H1 (cell line): ENCODE measurements at regions not wholly inside any gene's neighbourhood (a gene's known extent, or its start where the extent isn't known, plus 50 kb on each side); places are given as distances from the start of the nearest gene placed in this dataset.

ENCODE experiments used
- CTCF ChIA-PET: fragments of 300-600 bp; sonication (Branson Sonifier 250); formaldehyde crosslinking; loops from one replicate; lab custom pipeline; 2021; ENCODE audit not compliant: partially characterized antibody; lab: Charles Lee
- POLR2A ChIA-PET: fragments of 300-600 bp; sonication (Branson Sonifier 250); formaldehyde crosslinking; loops from one replicate; lab custom pipeline; 2021; ENCODE audit warnings: inconsistent platforms; ENCODE audit not compliant: partially characterized antibody; lab: Charles Lee
- DNase-seq, 2 experiments: peaks; one replicate each; pipeline versions ENCODE4 v3.0.0 to v3.0.0-alpha.2; 2010 to 2022; ENCODE audit warnings: low spot score in 2 of 2, low read depth in 1 of 2, mixed read lengths in 1 of 2
- FAIRE-seq: peaks from 2 replicates; lab custom pipeline; 2011; peaks lifted over from hg19 to GRCh38; lab: Jason Lieb, UNC
- H2AFZ ChIP-seq: 2 replicates; pipeline ENCODE4 v1.8.1; 2012; ENCODE audit warnings: low read length, inconsistent platforms
- H2AK5ac ChIP-seq: 2 replicates; pipeline ENCODE4 v1.6.1; 2013; ENCODE audit warnings: low read depth, low read length
- H2BK120ac ChIP-seq: replicated peaks from 2 replicates; pipeline ENCODE3; 2013; ENCODE audit warnings: low read depth, low read length, inconsistent platforms
- H2BK12ac ChIP-seq: 2 replicates; pipeline ENCODE4 v1.6.1; 2013; ENCODE audit warnings: low read depth, low read length
- H2BK15ac ChIP-seq: 2 replicates; pipeline ENCODE4 v1.6.1; 2013; ENCODE audit warnings: low read length
- H2BK20ac ChIP-seq: 2 replicates; pipeline ENCODE4 v1.6.1; 2013; ENCODE audit warnings: low read length
- H2BK5ac ChIP-seq: 2 replicates; pipeline ENCODE4 v1.6.1; 2013; ENCODE audit warnings: low read depth, low read length
- H3K14ac ChIP-seq: 2 replicates; pipeline ENCODE4 v1.6.1; 2013; ENCODE audit warnings: inconsistent platforms; ENCODE audit not compliant: insufficient read length
- H3K18ac ChIP-seq: 2 replicates; pipeline ENCODE4 v1.6.1; 2013; ENCODE audit warnings: low read length; ENCODE audit errors: extremely low read depth
- H3K23ac ChIP-seq: 2 replicates; pipeline ENCODE4 v1.6.1; 2013; ENCODE audit warnings: inconsistent platforms; ENCODE audit not compliant: insufficient read length
- H3K23me2 ChIP-seq: 2 replicates; pipeline ENCODE4 v1.6.1; 2013; ENCODE audit warnings: low read depth, low read length
- H3K27ac ChIP-seq: 2 replicates; pipeline ENCODE4 v1.6.1; 2011; ENCODE audit warnings: low read depth, low read length, inconsistent platforms
- H3K27me3 ChIP-seq, 4 experiments: replicated peaks in 1 of 4; 1 replicate in 1 of 4; 2 replicates in 3 of 4; pipeline versions ENCODE4 v1.6.1 to v1.8.1; 2011 to 2013; ENCODE audit warnings: low read length in 3 of 4, mild to moderate bottlenecking in 3 of 4, inconsistent platforms in 2 of 4, mixed read lengths in 2 of 4, moderate library complexity in 1 of 4; ENCODE audit not compliant: control insufficient read depth in 3 of 4, insufficient read depth in 3 of 4; ENCODE audit errors: extremely low read depth in 1 of 4
- H3K36me3 ChIP-seq, 4 experiments: 2 replicates each; pipeline versions ENCODE4 v1.6.1 to v1.8.1; 2011 to 2013; ENCODE audit warnings: mild to moderate bottlenecking in 4 of 4, low read length in 3 of 4, moderate library complexity in 2 of 4, control low read depth in 1 of 4, inconsistent platforms in 1 of 4; ENCODE audit not compliant: insufficient read depth in 4 of 4, control insufficient read depth in 2 of 4
- H3K4ac ChIP-seq: replicated peaks from 2 replicates; pipeline ENCODE3; 2013; ENCODE audit warnings: low read length, low read depth, mixed read lengths, inconsistent platforms; ENCODE audit not compliant: insufficient read length
- H3K4me1 ChIP-seq, 4 experiments: replicated peaks in 1 of 4; 1 replicate in 1 of 4; 2 replicates in 3 of 4; pipeline versions ENCODE4 v1.6.1 to v1.8.1; 2011 to 2013; ENCODE audit warnings: low read length in 3 of 4, inconsistent platforms in 2 of 4, mixed read lengths in 1 of 4; ENCODE audit not compliant: insufficient read depth in 4 of 4, control insufficient read depth in 3 of 4
- H3K4me2 ChIP-seq, 2 experiments: 2 replicates each; pipeline versions ENCODE4 v1.6.1 to v1.8.1; 2011 to 2013; ENCODE audit warnings: low read depth in 2 of 2, low read length in 2 of 2, control low read depth in 1 of 2, inconsistent platforms in 1 of 2, mild to moderate bottlenecking in 1 of 2; ENCODE audit not compliant: insufficient read depth in 1 of 2
- H3K4me3 ChIP-seq, 4 experiments: fragments of 200-600, 300-600 bp in 1 of 4; sonication (generic), shearing (Covaris generic), sonication (Bioruptor Twin) in 1 of 4; 2 replicates each; pipeline versions ENCODE4 v1.5.1 to v1.8.1; 2011 to 2016; ENCODE audit warnings: low read length in 4 of 4, low read depth in 3 of 4, control low read depth in 2 of 4, inconsistent platforms in 2 of 4, mild to moderate bottlenecking in 2 of 4, mixed read lengths in 1 of 4, moderate library complexity in 1 of 4; ENCODE audit not compliant: insufficient read depth in 2 of 4; ENCODE audit errors: extremely low read depth in 1 of 4
- H3K56ac ChIP-seq: replicated peaks from 2 replicates; pipeline ENCODE3; 2013; ENCODE audit warnings: low read depth, mild to moderate bottlenecking, mixed read lengths, low read length, inconsistent platforms; ENCODE audit not compliant: insufficient read length
- H3K79me1 ChIP-seq: 2 replicates; pipeline ENCODE4 v1.6.1; 2013; ENCODE audit warnings: low read depth, low read length, control low read depth
- H3K79me2 ChIP-seq, 2 experiments: 2 replicates each; pipeline versions ENCODE4 v1.6.1 to v1.8.1; 2012 to 2013; ENCODE audit warnings: low read length in 2 of 2, mild to moderate bottlenecking in 2 of 2, inconsistent platforms in 1 of 2; ENCODE audit not compliant: insufficient read depth in 2 of 2, control insufficient read depth in 1 of 2
- H3K9ac ChIP-seq, 4 experiments: replicated peaks in 1 of 4; 1 replicate in 1 of 4; 2 replicates in 3 of 4; pipeline versions ENCODE4 v1.6.1 to v1.8.1; 2011 to 2013; ENCODE audit warnings: low read depth in 3 of 4, low read length in 3 of 4, control low read depth in 2 of 4, mild to moderate bottlenecking in 2 of 4, moderate library complexity in 2 of 4, inconsistent platforms in 1 of 4; ENCODE audit errors: extremely low read depth in 1 of 4
- H3K9me3 ChIP-seq, 2 experiments: 2 replicates each; pipeline versions ENCODE4 v1.6.1 to v1.8.1; 2012 to 2013; ENCODE audit warnings: mild to moderate bottlenecking in 2 of 2, moderate library complexity in 2 of 2, control low read depth in 1 of 2, inconsistent platforms in 1 of 2, low read depth in 1 of 2, low read length in 1 of 2, mixed read lengths in 1 of 2; ENCODE audit not compliant: insufficient read depth in 2 of 2
- H4K20me1 ChIP-seq, 2 experiments: replicated peaks in 1 of 2; 2 replicates each; pipeline versions ENCODE3 to v1.8.1; 2011 to 2013; ENCODE audit warnings: inconsistent platforms in 2 of 2, low read length in 2 of 2, mild to moderate bottlenecking in 1 of 2; ENCODE audit not compliant: insufficient read depth in 2 of 2, control insufficient read depth in 1 of 2
- H4K5ac ChIP-seq: 2 replicates; pipeline ENCODE4 v1.6.1; 2013; ENCODE audit warnings: low read length, low read depth, mixed read lengths, inconsistent platforms; ENCODE audit not compliant: insufficient read length
- H4K8ac ChIP-seq: 2 replicates; pipeline ENCODE4 v1.8.0; 2013; ENCODE audit warnings: mild to moderate bottlenecking, moderate library complexity, low read length, inconsistent platforms; ENCODE audit not compliant: insufficient read depth; ENCODE audit errors: extremely low read depth
- H4K91ac ChIP-seq: replicated peaks from 2 replicates; pipeline ENCODE3; 2013; ENCODE audit warnings: low read length, mixed read lengths, inconsistent platforms; ENCODE audit not compliant: insufficient read length
- HDAC2 ChIP-seq, 2 experiments: fragments of 300-600 bp in 1 of 2; sonication (generic) in 1 of 2; IDR thresholded peaks; 2 replicates each; pipeline ENCODE4 v1.6.1; 2011 to 2012; ENCODE audit warnings: low read depth in 2 of 2, low read length in 2 of 2, mild to moderate bottlenecking in 2 of 2, moderate library complexity in 2 of 2, borderline replicate concordance in 1 of 2, inconsistent platforms in 1 of 2
- ZNF274 ChIP-seq: IDR thresholded peaks from 2 replicates; pipeline ENCODE4 v1.7.0; 2012; ENCODE audit warnings: low read length, borderline replicate concordance; ENCODE audit errors: extremely low read depth
- WGBS, 2 experiments: shearing (Covaris generic) in 1 of 2; methylation state at CpG; one replicate each; pipeline versions ENCODE4 v1.1.6 to v1.1.7; 2013 to 2015; ENCODE audit warnings: low lambda C conversion rate in 2 of 2, mixed read lengths in 2 of 2, inconsistent platforms in 1 of 2, low coverage in 1 of 2, missing lambda C conversion rate in 1 of 2; ENCODE audit not compliant: insufficient replicate concordance in 2 of 2, insufficient coverage in 1 of 2, insufficient read length in 1 of 2; ENCODE audit errors: extremely low coverage in 1 of 2, missing lambda C conversion rate in 1 of 2; 5-methylcytosine and 5-hydroxymethylcytosine counted together

GRCh38 chr11:122046438-122046837, 69.6 kb downstream of the BLID start:
- Histone ChIP-seq H3K4me2 (no peak overlapping the region), H3K9ac (no peak overlapping the region), H3K4me3 (no peak overlapping the region), H4K5ac (no peak overlapping the region), H4K8ac (no peak overlapping the region), H3K27me3 (no peaks in the 10 kb centered on the region), H2BK20ac (no peak overlapping the region), H3K27ac (no peak overlapping the region), H3K18ac (no peak overlapping the region), H3K79me2 (no peaks in the 10 kb centered on the region), H3K14ac (no peak overlapping the region), H4K91ac (no peak overlapping the region), H2BK15ac (no peak overlapping the region), H3K4ac (no peak overlapping the region), H3K56ac (no peak overlapping the region), H4K20me1 (no peaks in the 10 kb centered on the region), H2AFZ (no peak overlapping the region), H3K36me3 (no peaks in the 10 kb centered on the region), H3K23ac (no peak overlapping the region), H2BK5ac (no peak overlapping the region), H2AK5ac (no peak overlapping the region), H3K79me1 (no peaks in the 10 kb centered on the region), H3K9me3 (no peaks in the 10 kb centered on the region), H2BK120ac (no peak overlapping the region), H3K23me2 (peaks cover 2% of the 10 kb centered on the region; the same call in 1 of the 2 replicates), H3K4me1 (no peaks in the 10 kb centered on the region), H2BK12ac (no peak overlapping the region)
- FAIRE-seq = no peak
- POLR2A ChIA-PET = no interaction called here
- CTCF ChIA-PET = interaction anchor here (0.6 kb wide), 1 partner anchor 21 kb away, joined by 3 read pairs; no protein-coding TSS in a partner anchor
- WGBS, 2 experiments = 95% methylated on average over 4 of the region's 4 CpGs; no CpG with 5 or more reads in 1 of the 2 experiments
- DNase-seq = no peak
- TF ChIP-seq ZNF274 = no peak
- no peak for TF ChIP-seq HDAC2 (IDR thresholded peaks at IDR 0.05; ENCODE audit: borderline replicate concordance in 1 of 2, low read depth in 2 of 2, low read length in 2 of 2)
